ENCODE measurements at regions not wholly inside any gene's neighbourhood (a gene's known extent, or its start where the extent isn't known, plus 50 kb on each side); places are given as distances from the start of the nearest gene placed in this dataset.

- no peaks in the 10 kb centered on the region for H3K36me3 ChIP-seq (ENCODE audit: control insufficient read depth in 2 of 2, insufficient read depth in 2 of 2, low read length in 2 of 2)
- H3K9ac ChIP-seq (ENCODE audit: low read depth in 1 of 2, low read length in 2 of 2): no peak overlapping the region
- no peaks in the 10 kb centered on the region for H3K4me1 ChIP-seq (ENCODE audit: control insufficient read depth in 2 of 2, insufficient read depth in 2 of 2, low read length in 2 of 2)
- no peaks in the 10 kb centered on the region for H3K27me3 ChIP-seq (ENCODE audit: control insufficient read depth in 2 of 2, insufficient read depth in 2 of 2, low read length in 2 of 2)
- peak overlapping the region in 1 of 2 donors; percentile 27 for H3K27ac ChIP-seq (ENCODE audit: low read depth in 2 of 2, low read length in 2 of 2)
- no peak overlapping the region for H3K4me3 ChIP-seq (ENCODE audit: low read length in 2 of 2)
- peaks cover 0 to 2% of the 10 kb centered on the region in 2 donors for H3K9me3 ChIP-seq (ENCODE audit: control insufficient read depth in 2 of 2, low read length in 2 of 2)
Measured at GRCh38 chr17:14451729-14452191, 150.9 kb downstream of the HS3ST3B1 start.

GRCh38 chr17:14448818-14449217 is 147.9 kb downstream of the HS3ST3B1 start:
- no peak overlapping the region for H3K4me3 ChIP-seq (ENCODE audit: low read length in 2 of 2)
- no peaks in the 10 kb centered on the region for H3K36me3 ChIP-seq (ENCODE audit: control insufficient read depth in 2 of 2, insufficient read depth in 2 of 2, low read length in 2 of 2)
- H3K4me1 ChIP-seq (ENCODE audit: control insufficient read depth in 2 of 2, insufficient read depth in 2 of 2, low read length in 2 of 2): no peaks in the 10 kb centered on the region
- no peaks in the 10 kb centered on the region for H3K9me3 ChIP-seq (ENCODE audit: control insufficient read depth in 2 of 2, low read length in 2 of 2)
- no peak overlapping the region for H3K9ac ChIP-seq (ENCODE audit: low read depth in 1 of 2, low read length in 2 of 2)
- H3K27ac ChIP-seq (ENCODE audit: low read depth in 2 of 2, low read length in 2 of 2): no peak overlapping the region
- H3K27me3 ChIP-seq (ENCODE audit: control insufficient read depth in 2 of 2, insufficient read depth in 2 of 2, low read length in 2 of 2): no peaks in the 10 kb centered on the region

- Histone ChIP-seq H3K27me3 (ENCODE audit: control insufficient read depth in 2 of 2, insufficient read depth in 2 of 2, low read length in 2 of 2) (no peaks in the 10 kb centered on the region), H3K4me3 (ENCODE audit: low read length in 2 of 2) (no peak overlapping the region), H3K27ac (ENCODE audit: low read depth in 2 of 2, low read length in 2 of 2) (no peak overlapping the region), H3K36me3 (ENCODE audit: control insufficient read depth in 2 of 2, insufficient read depth in 2 of 2, low read length in 2 of 2) (no peaks in the 10 kb centered on the region), H3K9me3 (ENCODE audit: control insufficient read depth in 2 of 2, low read length in 2 of 2) (no peaks in the 10 kb centered on the region), H3K9ac (ENCODE audit: low read depth in 1 of 2, low read length in 2 of 2) (no peak overlapping the region), H3K4me1 (ENCODE audit: control insufficient read depth in 2 of 2, insufficient read depth in 2 of 2, low read length in 2 of 2) (no peaks in the 10 kb centered on the region)
Measured at GRCh38 chr17:14446825-14447224, 145.9 kb downstream of the HS3ST3B1 start.

DNA sequence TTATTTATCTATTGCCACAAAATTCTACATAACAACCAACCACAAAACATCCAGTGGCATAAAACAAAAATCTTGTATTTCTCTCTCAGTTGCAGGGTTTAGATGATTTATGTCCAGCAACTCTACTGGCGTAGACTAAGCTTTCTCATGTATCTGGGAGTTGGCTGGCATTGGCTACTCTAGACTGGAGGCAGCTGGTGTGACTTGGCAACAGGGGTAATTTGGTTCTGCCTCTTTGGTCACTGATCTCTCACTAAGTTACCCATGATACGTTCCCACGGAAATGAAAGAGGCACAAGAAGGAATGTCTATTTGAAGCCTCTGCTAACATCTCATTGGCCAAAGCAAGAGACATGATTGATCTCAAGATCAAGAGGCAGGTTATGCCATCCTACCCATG is 144.0 kb downstream of the HS3ST3B1 start:
- Histone ChIP-seq H3K4me3 (ENCODE audit: low read length in 2 of 2) (no peak overlapping the region), H3K27me3 (ENCODE audit: control insufficient read depth in 2 of 2, insufficient read depth in 2 of 2, low read length in 2 of 2) (no peaks in the 10 kb centered on the region), H3K9ac (ENCODE audit: low read depth in 1 of 2, low read length in 2 of 2) (no peak overlapping the region), H3K9me3 (ENCODE audit: control insufficient read depth in 2 of 2, low read length in 2 of 2) (no peaks in the 10 kb centered on the region), H3K4me1 (ENCODE audit: control insufficient read depth in 2 of 2, insufficient read depth in 2 of 2, low read length in 2 of 2) (no peaks in the 10 kb centered on the region), H3K27ac (ENCODE audit: low read depth in 2 of 2, low read length in 2 of 2) (no peak overlapping the region), H3K36me3 (ENCODE audit: control insufficient read depth in 2 of 2, insufficient read depth in 2 of 2, low read length in 2 of 2) (no peaks in the 10 kb centered on the region)

DNA sequence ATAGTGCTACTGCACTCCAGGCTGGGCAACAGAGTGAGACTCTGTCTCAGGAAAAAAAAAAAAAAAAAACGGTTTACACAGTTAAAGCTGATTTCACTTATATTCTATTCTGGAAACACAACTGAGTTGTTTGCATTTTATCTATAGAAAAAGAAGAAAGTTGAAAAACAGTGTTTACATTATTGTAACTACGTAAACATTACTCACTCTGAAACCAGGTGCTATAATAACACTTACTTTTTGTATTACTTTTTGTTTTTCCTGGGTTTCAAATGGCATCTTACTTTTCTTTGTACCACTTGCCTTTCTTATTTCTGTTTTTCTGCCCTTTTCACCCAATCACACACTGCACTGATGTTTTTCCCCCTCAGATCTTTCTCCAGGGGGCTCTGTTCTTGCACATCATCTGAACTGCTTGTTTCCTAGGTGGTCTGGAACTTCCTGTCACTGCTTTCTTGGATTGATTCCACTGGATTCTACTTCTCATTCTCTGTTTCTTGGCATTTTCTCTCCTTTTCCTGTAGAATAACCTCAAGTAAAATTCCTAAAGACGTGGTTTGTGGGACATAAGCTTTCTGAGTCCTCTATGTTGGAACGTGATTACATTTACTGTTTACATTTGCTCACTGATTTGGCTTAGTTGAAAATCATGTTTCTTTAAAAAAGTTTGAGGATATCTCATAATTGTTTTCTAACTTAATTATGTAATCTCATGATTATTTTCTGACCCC is 142.1 kb downstream of the HS3ST3B1 start:
- no peaks in the 10 kb centered on the region for H3K4me1 ChIP-seq (ENCODE audit: control insufficient read depth in 2 of 2, insufficient read depth in 2 of 2, low read length in 2 of 2)
- no peak overlapping the region for H3K9ac ChIP-seq (ENCODE audit: low read depth in 1 of 2, low read length in 2 of 2)
- H3K27ac ChIP-seq (ENCODE audit: low read depth in 2 of 2, low read length in 2 of 2): no peak overlapping the region
- no peaks in the 10 kb centered on the region for H3K9me3 ChIP-seq (ENCODE audit: control insufficient read depth in 2 of 2, low read length in 2 of 2)
- H3K4me3 ChIP-seq (ENCODE audit: low read length in 2 of 2): no peak overlapping the region
- H3K36me3 ChIP-seq (ENCODE audit: control insufficient read depth in 2 of 2, insufficient read depth in 2 of 2, low read length in 2 of 2): no peaks in the 10 kb centered on the region
- no peaks in the 10 kb centered on the region for H3K27me3 ChIP-seq (ENCODE audit: control insufficient read depth in 2 of 2, insufficient read depth in 2 of 2, low read length in 2 of 2)

GRCh38 chr17:14437176-14437575 is 136.3 kb downstream of the HS3ST3B1 start:
- no peak overlapping the region for H3K9ac ChIP-seq (ENCODE audit: low read depth in 1 of 2, low read length in 2 of 2)
- H3K4me1 ChIP-seq (ENCODE audit: control insufficient read depth in 2 of 2, insufficient read depth in 2 of 2, low read length in 2 of 2): no peaks in the 10 kb centered on the region

DNA sequence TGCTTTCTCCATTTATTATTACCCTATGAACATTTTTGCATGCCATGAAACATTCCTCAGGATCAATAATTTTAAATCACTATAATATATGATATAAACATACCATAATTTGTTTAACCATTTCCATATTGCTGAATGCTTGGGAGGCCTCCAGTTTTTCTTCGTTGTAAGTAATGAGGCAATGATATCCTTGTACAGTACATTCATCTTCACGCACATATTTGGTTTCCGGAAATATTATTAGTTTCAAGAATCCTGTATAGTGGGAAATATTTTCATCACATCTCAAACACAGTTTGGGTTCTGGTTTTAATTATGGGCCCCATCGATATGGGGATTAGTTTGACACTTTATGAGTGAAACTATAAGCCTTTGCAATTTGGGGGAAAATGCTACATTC is 135.4 kb downstream of the HS3ST3B1 start:
- Histone ChIP-seq H3K27me3 (ENCODE audit: control insufficient read depth in 2 of 2, insufficient read depth in 2 of 2, low read length in 2 of 2) (no peaks in the 10 kb centered on the region), H3K4me3 (ENCODE audit: low read length in 2 of 2) (no peak overlapping the region), H3K9ac (ENCODE audit: low read depth in 1 of 2, low read length in 2 of 2) (no peak overlapping the region), H3K36me3 (ENCODE audit: control insufficient read depth in 2 of 2, insufficient read depth in 2 of 2, low read length in 2 of 2) (no peaks in the 10 kb centered on the region), H3K9me3 (ENCODE audit: control insufficient read depth in 2 of 2, low read length in 2 of 2) (no peaks in the 10 kb centered on the region), H3K27ac (ENCODE audit: low read depth in 2 of 2, low read length in 2 of 2) (no peak overlapping the region), H3K4me1 (ENCODE audit: control insufficient read depth in 2 of 2, insufficient read depth in 2 of 2, low read length in 2 of 2) (no peaks in the 10 kb centered on the region)

More at GRCh38 chr17:14437176-14437575, 136.3 kb downstream of the HS3ST3B1 start:
- no peaks in the 10 kb centered on the region for H3K27me3 ChIP-seq (ENCODE audit: control insufficient read depth in 2 of 2, insufficient read depth in 2 of 2, low read length in 2 of 2)
- no peaks in the 10 kb centered on the region for H3K36me3 ChIP-seq (ENCODE audit: control insufficient read depth in 2 of 2, insufficient read depth in 2 of 2, low read length in 2 of 2)
- no peak overlapping the region for H3K4me3 ChIP-seq (ENCODE audit: low read length in 2 of 2)
- no peak overlapping the region for H3K27ac ChIP-seq (ENCODE audit: low read depth in 2 of 2, low read length in 2 of 2)
- no peaks in the 10 kb centered on the region for H3K9me3 ChIP-seq (ENCODE audit: control insufficient read depth in 2 of 2, low read length in 2 of 2)

- no peaks in the 10 kb centered on the region for H3K36me3 ChIP-seq (ENCODE audit: control insufficient read depth in 2 of 2, insufficient read depth in 2 of 2, low read length in 2 of 2)
- no peaks in the 10 kb centered on the region for H3K27me3 ChIP-seq (ENCODE audit: control insufficient read depth in 2 of 2, insufficient read depth in 2 of 2, low read length in 2 of 2)
- no peak overlapping the region for H3K27ac ChIP-seq (ENCODE audit: low read depth in 2 of 2, low read length in 2 of 2)
Measured at GRCh38 chr17:14434506-14434905, 133.6 kb downstream of the HS3ST3B1 start.

GRCh38 chr17:14432079-14432478 is 131.2 kb downstream of the HS3ST3B1 start:
- Histone ChIP-seq H3K9ac (ENCODE audit: low read depth in 1 of 2, low read length in 2 of 2) (no peak overlapping the region), H3K36me3 (ENCODE audit: control insufficient read depth in 2 of 2, insufficient read depth in 2 of 2, low read length in 2 of 2) (no peaks in the 10 kb centered on the region), H3K27me3 (ENCODE audit: control insufficient read depth in 2 of 2, insufficient read depth in 2 of 2, low read length in 2 of 2) (no peaks in the 10 kb centered on the region), H3K27ac (ENCODE audit: low read depth in 2 of 2, low read length in 2 of 2) (no peak overlapping the region), H3K4me3 (ENCODE audit: low read length in 2 of 2) (no peak overlapping the region), H3K4me1 (ENCODE audit: control insufficient read depth in 2 of 2, insufficient read depth in 2 of 2, low read length in 2 of 2) (no peaks in the 10 kb centered on the region), H3K9me3 (ENCODE audit: control insufficient read depth in 2 of 2, low read length in 2 of 2) (no peaks in the 10 kb centered on the region)

More at GRCh38 chr17:14434506-14434905, 133.6 kb downstream of the HS3ST3B1 start:
- H3K4me1 ChIP-seq (ENCODE audit: control insufficient read depth in 2 of 2, insufficient read depth in 2 of 2, low read length in 2 of 2): no peaks in the 10 kb centered on the region
- H3K9ac ChIP-seq (ENCODE audit: low read depth in 1 of 2, low read length in 2 of 2): no peak overlapping the region
- H3K9me3 ChIP-seq (ENCODE audit: control insufficient read depth in 2 of 2, low read length in 2 of 2): no peaks in the 10 kb centered on the region
- H3K4me3 ChIP-seq (ENCODE audit: low read length in 2 of 2): no peak overlapping the region

- Histone ChIP-seq H3K36me3 (ENCODE audit: control insufficient read depth in 2 of 2, insufficient read depth in 2 of 2, low read length in 2 of 2) (no peaks in the 10 kb centered on the region), H3K4me3 (ENCODE audit: low read length in 2 of 2) (no peak overlapping the region), H3K27me3 (ENCODE audit: control insufficient read depth in 2 of 2, insufficient read depth in 2 of 2, low read length in 2 of 2) (no peaks in the 10 kb centered on the region), H3K9ac (ENCODE audit: low read depth in 1 of 2, low read length in 2 of 2) (no peak overlapping the region), H3K27ac (ENCODE audit: low read depth in 2 of 2, low read length in 2 of 2) (peak overlapping the region in 1 of 2 donors; percentile 10), H3K9me3 (ENCODE audit: control insufficient read depth in 2 of 2, low read length in 2 of 2) (no peaks in the 10 kb centered on the region), H3K4me1 (ENCODE audit: control insufficient read depth in 2 of 2, insufficient read depth in 2 of 2, low read length in 2 of 2) (no peaks in the 10 kb centered on the region)
Measured at GRCh38 chr17:14429084-14429483, 128.2 kb downstream of the HS3ST3B1 start.
